H9 (cell line): ENCODE measurements at regions not wholly inside any gene's neighbourhood (a gene's known extent, or its start where the extent isn't known, plus 50 kb on each side); places are given as distances from the start of the nearest gene placed in this dataset.

Experiments
- DNase-seq: peaks from one replicate; pipeline ENCODE4 v3.0.0-alpha.2; 2017
- H2AFZ ChIP-seq: one replicate; pipeline ENCODE4 v1.6.1; 2013; ENCODE audit warnings: mild to moderate bottlenecking, low read length, control low read depth, moderate library complexity
- H2AK5ac ChIP-seq: 2 replicates; pipeline ENCODE4 v1.6.1; 2013; ENCODE audit warnings: low read length, control low read depth, mixed read lengths; ENCODE audit not compliant: insufficient read length
- H2BK120ac ChIP-seq: one replicate; pipeline ENCODE4 v1.6.1; 2013; ENCODE audit warnings: low read depth, mild to moderate bottlenecking, low read length, control low read depth, inconsistent platforms; ENCODE audit not compliant: poor library complexity, severe bottlenecking
- H2BK12ac ChIP-seq: 2 replicates; pipeline ENCODE4 v1.6.1; 2013; ENCODE audit warnings: low read length, control low read depth, mixed read lengths, low read depth; ENCODE audit not compliant: insufficient read length
- H2BK15ac ChIP-seq: 2 replicates; pipeline ENCODE4 v1.6.1; 2013; ENCODE audit warnings: low read depth, low read length, control low read depth
- H2BK20ac ChIP-seq: one replicate; pipeline ENCODE4 v1.6.1; 2013; ENCODE audit warnings: low read depth, mild to moderate bottlenecking, low read length, control low read depth, inconsistent platforms; ENCODE audit not compliant: poor library complexity, severe bottlenecking
- H2BK5ac ChIP-seq: 2 replicates; pipeline ENCODE4 v1.6.1; 2013; ENCODE audit warnings: low read length, control low read depth, mixed read lengths; ENCODE audit not compliant: insufficient read length
- H3K14ac ChIP-seq: 2 replicates; pipeline ENCODE4 v1.6.1; 2013; ENCODE audit warnings: low read length, control low read depth; ENCODE audit not compliant: insufficient read depth
- H3K18ac ChIP-seq: 2 replicates; pipeline ENCODE4 v1.6.1; 2013; ENCODE audit warnings: low read depth, mild to moderate bottlenecking, mixed read lengths, low read length, control low read depth; ENCODE audit not compliant: insufficient read length
- H3K23ac ChIP-seq: 2 replicates; pipeline ENCODE4 v1.6.1; 2013; ENCODE audit warnings: low read length, control low read depth, mixed read lengths, low read depth; ENCODE audit not compliant: insufficient read length
- H3K23me2 ChIP-seq: 2 replicates; pipeline ENCODE4 v1.6.1; 2013; ENCODE audit warnings: low read depth, mild to moderate bottlenecking, mixed read lengths, low read length, control low read depth; ENCODE audit not compliant: insufficient read length, poor library complexity, severe bottlenecking
- H3K27ac ChIP-seq: 2 replicates; pipeline ENCODE4 v1.5.1; 2013; ENCODE audit warnings: low read length, control low read depth, mixed read lengths, low read depth; ENCODE audit not compliant: insufficient read length
- H3K27me3 ChIP-seq: 2 replicates; pipeline ENCODE4 v1.6.1; 2013; ENCODE audit warnings: low read length, control low read depth, inconsistent platforms; ENCODE audit not compliant: insufficient read depth
- H3K4ac ChIP-seq: 2 replicates; pipeline ENCODE4 v1.6.1; 2013; ENCODE audit warnings: low read depth, mild to moderate bottlenecking, control low read depth, inconsistent platforms, low read length, moderate library complexity
- H3K4me1 ChIP-seq: 2 replicates; pipeline ENCODE4 v1.6.1; 2013; ENCODE audit warnings: low read length, control low read depth, inconsistent platforms; ENCODE audit not compliant: insufficient read depth
- H3K4me2 ChIP-seq: 2 replicates; pipeline ENCODE4 v1.6.1; 2013; ENCODE audit warnings: low read length, control low read depth, mixed read lengths; ENCODE audit not compliant: insufficient read length, insufficient read depth
- H3K56ac ChIP-seq: 2 replicates; pipeline ENCODE4 v1.6.1; 2013; ENCODE audit warnings: low read depth, mild to moderate bottlenecking, mixed read lengths, low read length, control low read depth; ENCODE audit not compliant: insufficient read length
- H3K79me1 ChIP-seq: 2 replicates; pipeline ENCODE4 v1.6.1; 2013; ENCODE audit warnings: low read depth, mild to moderate bottlenecking, moderate library complexity, low read length, control low read depth, inconsistent platforms; ENCODE audit not compliant: insufficient read depth, poor library complexity, severe bottlenecking
- H3K79me2 ChIP-seq: 2 replicates; pipeline ENCODE4 v1.6.1; 2013; ENCODE audit warnings: low read length, control low read depth, inconsistent platforms; ENCODE audit not compliant: insufficient read depth
- H3K9ac ChIP-seq: 2 replicates; pipeline ENCODE4 v1.6.1; 2013; ENCODE audit warnings: low read length, control low read depth, mixed read lengths; ENCODE audit not compliant: insufficient read length; ENCODE audit errors: extremely low read depth
- H3K9me3 ChIP-seq: one replicate; pipeline ENCODE4 v1.6.1; 2013; ENCODE audit warnings: low read depth, low read length, inconsistent platforms; ENCODE audit not compliant: control insufficient read depth
- H3T11ph ChIP-seq: one replicate; pipeline ENCODE4 v1.6.1; 2013; ENCODE audit warnings: mild to moderate bottlenecking, low read length, control low read depth, inconsistent platforms
- H4K20me1 ChIP-seq: one replicate; pipeline ENCODE4 v1.6.1; 2013; ENCODE audit not compliant: control insufficient read depth, insufficient read length, insufficient read depth
- H4K5ac ChIP-seq: 2 replicates; pipeline ENCODE4 v1.6.1; 2013; ENCODE audit warnings: low read depth, mild to moderate bottlenecking, mixed read lengths, low read length, control low read depth; ENCODE audit not compliant: insufficient read length
- H4K8ac ChIP-seq: replicated peaks from 2 replicates; pipeline ENCODE4 v1.6.1; 2013; ENCODE audit warnings: low read length, control low read depth, mixed read lengths, low read depth; ENCODE audit not compliant: insufficient read length
- H4K91ac ChIP-seq: 2 replicates; pipeline ENCODE4 v1.6.1; 2013; ENCODE audit warnings: low read depth, mild to moderate bottlenecking, moderate library complexity, mixed read lengths, low read length, control low read depth; ENCODE audit not compliant: insufficient read length
- H3K27ac Mint-ChIP-seq, 3 experiments: 2 replicates in 2 of 3; 3 replicates in 1 of 3; pipeline ENCODE4 v1.8.0; 2020 to 2021; ENCODE audit warnings: mixed read lengths in 3 of 3, mild to moderate bottlenecking in 1 of 3, moderate library complexity in 1 of 3
- H3K27me3 Mint-ChIP-seq: 2 replicates; pipeline ENCODE4 v1.8.0; 2021; ENCODE audit warnings: low read depth, mild to moderate bottlenecking, moderate library complexity, mixed read lengths
- H3K36me3 Mint-ChIP-seq, 3 experiments: 2 replicates in 2 of 3; 3 replicates in 1 of 3; pipeline ENCODE4 v1.8.0; 2020 to 2021; ENCODE audit warnings: low read depth in 3 of 3, mixed read lengths in 3 of 3; ENCODE audit not compliant: insufficient read depth in 1 of 3
- H3K4me1 Mint-ChIP-seq, 2 experiments: 2 replicates each; pipeline ENCODE4 v1.8.0; 2020; ENCODE audit warnings: mixed read lengths in 2 of 2
- H3K4me3 Mint-ChIP-seq, 2 experiments: 2 replicates in 1 of 2; 3 replicates in 1 of 2; pipeline ENCODE4 v1.8.0; 2020 to 2021; ENCODE audit warnings: mild to moderate bottlenecking in 2 of 2, mixed read lengths in 2 of 2, moderate library complexity in 1 of 2
- H3K9me3 Mint-ChIP-seq, 2 experiments: 2 replicates in 1 of 2; 3 replicates in 1 of 2; pipeline ENCODE4 v1.8.0; 2020; ENCODE audit warnings: mild to moderate bottlenecking in 2 of 2, mixed read lengths in 2 of 2, moderate library complexity in 1 of 2
- CTCF ChIP-seq: fragments of 200-600 bp; sonication (generic); conservative IDR thresholded peaks from 3 replicates; pipeline ENCODE4 v1.8.0; 2021; ENCODE audit warnings: antibody characterized with exemption, mild to moderate bottlenecking
- WGBS: extraction: QIAGEN DNeasy Blood & Tissue Kit; methylation state at CpG from one replicate; pipeline ENCODE4 v1.1.7; 2013; ENCODE audit warnings: missing lambda C conversion rate, low lambda C conversion rate, mixed read lengths; ENCODE audit not compliant: insufficient read length; ENCODE audit errors: extremely low coverage; 5-methylcytosine and 5-hydroxymethylcytosine counted together

- no peaks in the 10 kb centered on the region for H3K9me3 Mint-ChIP-seq
- TF ChIP-seq CTCF: no peak
- Histone ChIP-seq H3K4me2 (no peak overlapping the region), H2BK12ac (no peak overlapping the region), H3K9me3 (no peaks in the 10 kb centered on the region), H3K14ac (no peak overlapping the region), H3K27me3 (no peaks in the 10 kb centered on the region), H3K9ac (no peak overlapping the region), H4K8ac (no peak overlapping the region), H4K20me1 (no peaks in the 10 kb centered on the region), H3T11ph (no peak overlapping the region), H2BK15ac (no peak overlapping the region), H2AK5ac (no peak overlapping the region), H3K4me1 (no peaks in the 10 kb centered on the region), H3K18ac (no peak overlapping the region), H3K4ac (no peak overlapping the region), H3K23me2 (no peaks in the 10 kb centered on the region), H2AFZ (no peak overlapping the region), H3K79me2 (no peaks in the 10 kb centered on the region), H3K79me1 (no peaks in the 10 kb centered on the region), H2BK120ac (no peak overlapping the region), H2BK5ac (no peak overlapping the region), H4K91ac (no peak overlapping the region), H3K27ac (no peak overlapping the region), H4K5ac (no peak overlapping the region), H2BK20ac (no peak overlapping the region), H3K23ac (no peak overlapping the region), H3K56ac (no peak overlapping the region)
- no peak overlapping the region for H3K27ac Mint-ChIP-seq
- no CpG with 5 or more reads among the region's 3 CpGs for WGBS
- no peaks in the 10 kb centered on the region for H3K36me3 Mint-ChIP-seq
- H3K27me3 Mint-ChIP-seq: no peaks in the 10 kb centered on the region
- no peak for DNase-seq
- peaks cover 0 to 2% of the 10 kb centered on the region in 2 experiments; a peak in 1 of 4 replicates for H3K4me1 Mint-ChIP-seq
- no peak overlapping the region for H3K4me3 Mint-ChIP-seq
These were observed 254.8 kb upstream of the PLXNA2 start for GRCh38 chr1:208499026-208499425.
